NCI-H2171 treated with DMSO at 0.1 percent for 48 hours (cell line): ENCODE measurements at regions not wholly inside any gene's neighbourhood (a gene's known extent, or its start where the extent isn't known, plus 50 kb on each side); places are given as distances from the start of the nearest gene placed in this dataset.

ENCODE experiments used
- DNase-seq: peaks from one replicate; lab custom pipeline; 2025; lab: John Stamatoyannopoulos, UW

GRCh38 chr9:89911721-89912604 is 307.2 kb downstream of the GADD45G start:
- DNase-seq: peak; percentile 9

GRCh38 chr9:89912605-89912953 is 307.8 kb downstream of the GADD45G start:
- no peak for DNase-seq

- DNase-seq: no peak
Observed at GRCh38 chr9:89915187-89915586, 310.4 kb downstream of the GADD45G start.

GRCh38 chr9:89916001-89916597 is 311.3 kb downstream of the GADD45G start:
- no peak for DNase-seq

GRCh38 chr9:89917861-89918260 is 313.0 kb downstream of the GADD45G start:
- DNase-seq: no peak

- DNase-seq: peak; percentile 9
Observed at GRCh38 chr9:89919171-89919681, 314.4 kb downstream of the GADD45G start.

GRCh38 chr9:89920131-89920530 is 315.3 kb downstream of the GADD45G start:
- no peak for DNase-seq

- no peak for DNase-seq
Observed at GRCh38 chr9:89920951-89921350, 316.1 kb downstream of the GADD45G start.

- DNase-seq: no peak
Observed at GRCh38 chr9:89922099-89922498, 317.3 kb downstream of the GADD45G start.

GRCh38 chr9:89923174-89923573 is 318.4 kb downstream of the GADD45G start:
- no peak for DNase-seq

- DNase-seq: no peak
Observed at GRCh38 chr9:89923961-89924504, 319.2 kb downstream of the GADD45G start.

GRCh38 chr9:89924611-89925010 is 319.8 kb downstream of the GADD45G start:
- DNase-seq: no peak

- DNase-seq: no peak
Observed at GRCh38 chr9:89926167-89926566, 321.4 kb downstream of the GADD45G start.

- DNase-seq: no peak
Observed at GRCh38 chr9:89926691-89927220, 321.9 kb downstream of the GADD45G start.

- DNase-seq: no peak
Observed at GRCh38 chr9:89928106-89928505, 323.3 kb downstream of the GADD45G start.

- DNase-seq: no peak
Observed at GRCh38 chr9:89928521-89929275, 323.9 kb downstream of the GADD45G start.

GRCh38 chr9:89929315-89929672 is 324.5 kb downstream of the GADD45G start:
- no peak for DNase-seq

GRCh38 chr9:89929673-89930480 is 325.1 kb downstream of the GADD45G start:
- no peak for DNase-seq

- DNase-seq: no peak
Observed at GRCh38 chr9:89933578-89933977, 328.8 kb downstream of the GADD45G start.

- no peak for DNase-seq
Observed at GRCh38 chr9:89935115-89935514, 330.3 kb downstream of the GADD45G start.

- no peak for DNase-seq
Observed at GRCh38 chr9:89935801-89936200, 331.0 kb downstream of the GADD45G start.
